ENCODE measurements at regions not wholly inside any gene's neighbourhood (a gene's known extent, or its start where the extent isn't known, plus 50 kb on each side); places are given as distances from the start of the nearest gene placed in this dataset.

DNA sequence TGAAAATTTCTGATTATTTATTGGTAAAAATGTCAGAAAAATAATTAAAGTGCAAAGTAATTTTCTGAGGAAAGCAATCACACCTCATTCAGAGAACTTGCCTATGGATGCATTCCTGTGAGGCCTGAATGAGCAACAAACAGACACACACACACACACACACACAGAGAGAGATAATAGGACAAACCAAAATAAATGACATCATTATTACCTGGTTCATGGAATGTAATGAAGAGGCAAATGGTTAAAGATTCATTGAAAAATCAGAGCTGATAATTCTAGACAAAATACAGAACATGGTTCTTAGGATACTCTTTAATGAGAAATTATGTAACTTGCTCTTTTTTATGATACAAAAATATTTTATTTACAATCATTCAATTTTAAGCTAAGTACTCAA lies 490.6 kb upstream of the POU3F2 start:
- Histone ChIP-seq H3K14ac (ENCODE audit: insufficient read length) (no peak overlapping the region), H2AFZ (ENCODE audit: low read length) (0 out of 2 replicates have a peak overlapping the region, but pooled peaks have one; percentile 58), H4K20me1 (replicated peaks in 1 of 2; ENCODE audit: control insufficient read depth in 1 of 2, insufficient read depth in 2 of 2, low read length in 2 of 2) (no peaks in the 10 kb centered on the region), H4K8ac (ENCODE audit: extremely low read depth, insufficient read depth, low read length) (no peak overlapping the region), H3K9ac (replicated peaks in 1 of 4; ENCODE audit: extremely low read depth in 1 of 4, low read depth in 3 of 4, low read length in 3 of 4) (no peak overlapping the region), H3K4me1 (replicated peaks in 1 of 4; ENCODE audit: control insufficient read depth in 3 of 4, insufficient read depth in 4 of 4, low read length in 3 of 4) (no peaks in the 10 kb centered on the region), H3K27ac (ENCODE audit: low read depth, low read length) (no peak overlapping the region), H3K23ac (ENCODE audit: insufficient read length) (no peak overlapping the region), H2BK5ac (ENCODE audit: low read depth, low read length) (no peak overlapping the region), H4K5ac (ENCODE audit: insufficient read length, low read depth, low read length) (no peak overlapping the region), H3K4me2 (ENCODE audit: insufficient read depth in 1 of 2, low read depth in 2 of 2, low read length in 2 of 2) (no peak overlapping the region), H2BK20ac (ENCODE audit: low read length) (no peak overlapping the region), H3K36me3 (ENCODE audit: control insufficient read depth in 2 of 4, insufficient read depth in 4 of 4, low read length in 3 of 4) (no peaks in the 10 kb centered on the region), H4K91ac (replicated peaks; ENCODE audit: insufficient read length, low read length) (no peak overlapping the region), H3K79me1 (ENCODE audit: low read depth, low read length) (no peaks in the 10 kb centered on the region), H3K18ac (ENCODE audit: extremely low read depth, low read length) (no peak overlapping the region), H2BK15ac (ENCODE audit: low read length) (no peak overlapping the region), H3K4me3 (ENCODE audit: extremely low read depth in 1 of 4, insufficient read depth in 2 of 4, low read depth in 3 of 4, low read length in 4 of 4) (no peak overlapping the region), H3K56ac (replicated peaks; ENCODE audit: insufficient read length, low read depth, low read length) (no peak overlapping the region), H2BK12ac (ENCODE audit: low read depth, low read length) (no peak overlapping the region), H3K27me3 (replicated peaks in 1 of 4; ENCODE audit: control insufficient read depth in 3 of 4, extremely low read depth in 1 of 4, insufficient read depth in 3 of 4, low read length in 3 of 4) (no peaks in the 10 kb centered on the region), H3K4ac (replicated peaks; ENCODE audit: insufficient read length, low read depth, low read length) (no peak overlapping the region), H3K79me2 (ENCODE audit: control insufficient read depth in 1 of 2, insufficient read depth in 2 of 2, low read length in 2 of 2) (no peaks in the 10 kb centered on the region), H2BK120ac (replicated peaks; ENCODE audit: low read depth, low read length) (no peak overlapping the region), H2AK5ac (ENCODE audit: low read depth, low read length) (no peak overlapping the region), H3K23me2 (ENCODE audit: low read depth, low read length) (no peaks in the 10 kb centered on the region), H3K9me3 (ENCODE audit: insufficient read depth in 2 of 2, low read depth in 1 of 2, low read length in 1 of 2) (no peaks in the 10 kb centered on the region)
- FAIRE-seq = no peak
- ChIA-PET CTCF (ENCODE audit: partially characterized antibody) (interaction anchor here (0.7 to 1.0 kb wide), 2 partner anchors 10 to 12 kb away, joined by 3 to 7 read pairs; no protein-coding TSS in a partner anchor), POLR2A (ENCODE audit: partially characterized antibody) (no interaction called here)
- no peak for DNase-seq (ENCODE audit: low read depth in 1 of 2, low spot score in 2 of 2)
- TF ChIP-seq CBX8 (IDR thresholded peaks at IDR 0.05; ENCODE audit: borderline replicate concordance, low read depth, low read length) (no peak), BRCA1 (IDR thresholded peaks at IDR 0.05; ENCODE audit: low read depth, low read length) (no peak), MAFK (IDR thresholded peaks at IDR 0.05; ENCODE audit: low read depth, low read length) (no peak), JUN (IDR thresholded peaks at IDR 0.05; ENCODE audit: low read depth, low read length) (no peak), EGR1 (IDR thresholded peaks at IDR 0.05; ENCODE audit: borderline replicate concordance, low read depth, low read length) (no peak), YY1 (IDR thresholded peaks at IDR 0.05; ENCODE audit: low read depth, low read length) (no peak), RBBP5 (IDR thresholded peaks at IDR 0.05; ENCODE audit: borderline replicate concordance, low read depth, low read length) (no peak), EZH2 (IDR thresholded peaks at IDR 0.05; ENCODE audit: low read depth, low read length, severe bottlenecking) (no peak), TAF1 (IDR thresholded peaks at IDR 0.05; ENCODE audit: low read depth, low read length) (no peak), CBX5 (IDR thresholded peaks at IDR 0.05; ENCODE audit: low read depth, low read length) (no peak), BCL11A (IDR thresholded peaks at IDR 0.05; ENCODE audit: low read depth in 2 of 2, low read length in 2 of 2) (no peak)
- TF ChIP-seq, protein P1, sequence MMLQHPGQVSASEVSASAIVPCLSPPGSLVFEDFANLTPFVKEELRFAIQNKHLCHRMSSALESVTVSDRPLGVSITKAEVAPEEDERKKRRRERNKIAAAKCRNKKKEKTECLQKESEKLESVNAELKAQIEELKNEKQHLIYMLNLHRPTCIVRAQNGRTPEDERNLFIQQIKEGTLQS (IDR thresholded peaks at IDR 0.05; ENCODE audit: insufficient read depth, low read depth, low read length) = no peak
- TF ChIP-seq, protein P2, sequence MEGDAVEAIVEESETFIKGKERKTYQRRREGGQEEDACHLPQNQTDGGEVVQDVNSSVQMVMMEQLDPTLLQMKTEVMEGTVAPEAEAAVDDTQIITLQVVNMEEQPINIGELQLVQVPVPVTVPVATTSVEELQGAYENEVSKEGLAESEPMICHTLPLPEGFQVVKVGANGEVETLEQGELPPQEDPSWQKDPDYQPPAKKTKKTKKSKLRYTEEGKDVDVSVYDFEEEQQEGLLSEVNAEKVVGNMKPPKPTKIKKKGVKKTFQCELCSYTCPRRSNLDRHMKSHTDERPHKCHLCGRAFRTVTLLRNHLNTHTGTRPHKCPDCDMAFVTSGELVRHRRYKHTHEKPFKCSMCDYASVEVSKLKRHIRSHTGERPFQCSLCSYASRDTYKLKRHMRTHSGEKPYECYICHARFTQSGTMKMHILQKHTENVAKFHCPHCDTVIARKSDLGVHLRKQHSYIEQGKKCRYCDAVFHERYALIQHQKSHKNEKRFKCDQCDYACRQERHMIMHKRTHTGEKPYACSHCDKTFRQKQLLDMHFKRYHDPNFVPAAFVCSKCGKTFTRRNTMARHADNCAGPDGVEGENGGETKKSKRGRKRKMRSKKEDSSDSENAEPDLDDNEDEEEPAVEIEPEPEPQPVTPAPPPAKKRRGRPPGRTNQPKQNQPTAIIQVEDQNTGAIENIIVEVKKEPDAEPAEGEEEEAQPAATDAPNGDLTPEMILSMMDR (IDR thresholded peaks at IDR 0.05; ENCODE audit: control extremely low read depth in 1 of 3, insufficient read depth in 1 of 3, low read depth in 1 of 3, low read length in 3 of 3) = no peak
